HL-60 (cell line): ENCODE measurements at regions not wholly inside any gene's neighbourhood (a gene's known extent, or its start where the extent isn't known, plus 50 kb on each side); places are given as distances from the start of the nearest gene placed in this dataset.

ENCODE experiments used
- CTCF ChIP-seq: IDR thresholded peaks from one replicate; pipeline ENCODE4 v1.5.1; 2011; ENCODE audit warnings: low read length, control low read depth, inconsistent platforms; ENCODE audit not compliant: insufficient read depth
- POLR2AphosphoS5 ChIP-seq: IDR thresholded peaks from 2 replicates; pipeline ENCODE4 v1.6.1; 2012; ENCODE audit warnings: low read depth
- SPI1 ChIP-seq: IDR thresholded peaks from 2 replicates; pipeline ENCODE4 v1.6.1; 2012; ENCODE audit warnings: low read depth, mild to moderate bottlenecking, borderline replicate concordance
- TF ChIP-seq, protein P1 (sequence below): IDR thresholded peaks from 2 replicates; pipeline ENCODE4 v1.6.1; 2012; ENCODE audit warnings: low read depth; ENCODE audit not compliant: insufficient replicate concordance

GRCh38 chr4:111650674-111651086, 494.6 kb upstream of the FAM241A start:
- no peak for TF ChIP-seq CTCF
- TF ChIP-seq, protein P1, sequence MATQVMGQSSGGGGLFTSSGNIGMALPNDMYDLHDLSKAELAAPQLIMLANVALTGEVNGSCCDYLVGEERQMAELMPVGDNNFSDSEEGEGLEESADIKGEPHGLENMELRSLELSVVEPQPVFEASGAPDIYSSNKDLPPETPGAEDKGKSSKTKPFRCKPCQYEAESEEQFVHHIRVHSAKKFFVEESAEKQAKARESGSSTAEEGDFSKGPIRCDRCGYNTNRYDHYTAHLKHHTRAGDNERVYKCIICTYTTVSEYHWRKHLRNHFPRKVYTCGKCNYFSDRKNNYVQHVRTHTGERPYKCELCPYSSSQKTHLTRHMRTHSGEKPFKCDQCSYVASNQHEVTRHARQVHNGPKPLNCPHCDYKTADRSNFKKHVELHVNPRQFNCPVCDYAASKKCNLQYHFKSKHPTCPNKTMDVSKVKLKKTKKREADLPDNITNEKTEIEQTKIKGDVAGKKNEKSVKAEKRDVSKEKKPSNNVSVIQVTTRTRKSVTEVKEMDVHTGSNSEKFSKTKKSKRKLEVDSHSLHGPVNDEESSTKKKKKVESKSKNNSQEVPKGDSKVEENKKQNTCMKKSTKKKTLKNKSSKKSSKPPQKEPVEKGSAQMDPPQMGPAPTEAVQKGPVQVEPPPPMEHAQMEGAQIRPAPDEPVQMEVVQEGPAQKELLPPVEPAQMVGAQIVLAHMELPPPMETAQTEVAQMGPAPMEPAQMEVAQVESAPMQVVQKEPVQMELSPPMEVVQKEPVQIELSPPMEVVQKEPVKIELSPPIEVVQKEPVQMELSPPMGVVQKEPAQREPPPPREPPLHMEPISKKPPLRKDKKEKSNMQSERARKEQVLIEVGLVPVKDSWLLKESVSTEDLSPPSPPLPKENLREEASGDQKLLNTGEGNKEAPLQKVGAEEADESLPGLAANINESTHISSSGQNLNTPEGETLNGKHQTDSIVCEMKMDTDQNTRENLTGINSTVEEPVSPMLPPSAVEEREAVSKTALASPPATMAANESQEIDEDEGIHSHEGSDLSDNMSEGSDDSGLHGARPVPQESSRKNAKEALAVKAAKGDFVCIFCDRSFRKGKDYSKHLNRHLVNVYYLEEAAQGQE = no peak
- no peak for TF ChIP-seq POLR2AphosphoS5
- no peak for TF ChIP-seq SPI1
